ENCODE measurements at regions not wholly inside any gene's neighbourhood (a gene's known extent, or its start where the extent isn't known, plus 50 kb on each side); places are given as distances from the start of the nearest gene placed in this dataset.

- no peak overlapping the region for H3K4me3 ChIP-seq
- H3K27me3 ChIP-seq, result no peaks in the 10 kb centered on the region
- H3K36me3 ChIP-seq (replicated peaks in 1 of 2; ENCODE audit: insufficient read depth in 1 of 2, low read depth in 2 of 2), result no peaks in the 10 kb centered on the region
- TF ChIP-seq POLR2A (IDR thresholded peaks at IDR 0.05), result no peak
- no peak for TF ChIP-seq CTCF (IDR thresholded peaks at IDR 0.05)
- 89 to 95% methylated on average over 4 of the region's 4 CpGs for WGBS, 2 donors
- DNase-seq, result no peak
- intact Hi-C loops (cut with DNase I), result no loop called here
- H3K27ac ChIP-seq, result no peak overlapping the region
- ATAC-seq, result no peak
- H3K4me1 ChIP-seq, result no peaks in the 10 kb centered on the region
- no peaks in the 10 kb centered on the region for H3K9me3 ChIP-seq
Measured at GRCh38 chr2:128640166-128640844, 321.6 kb upstream of the HS6ST1 start.

- no peaks in the 10 kb centered on the region for H3K27me3 ChIP-seq
- H3K4me3 ChIP-seq, result no peak overlapping the region
- DNase-seq (no peak), ATAC-seq (no peak)
- TF ChIP-seq CTCF (IDR thresholded peaks at IDR 0.05) (no peak), POLR2A (IDR thresholded peaks at IDR 0.05) (no peak)
- no peaks in the 10 kb centered on the region for H3K4me1 ChIP-seq
- 67 to 72% methylated on average over 6 of the region's 6 CpGs for WGBS, 2 donors
- H3K36me3 ChIP-seq (replicated peaks in 1 of 2; ENCODE audit: insufficient read depth in 1 of 2, low read depth in 2 of 2), result no peaks in the 10 kb centered on the region
- intact Hi-C loops (cut with DNase I), result no loop called here
- no peak overlapping the region for H3K27ac ChIP-seq
- H3K9me3 ChIP-seq, result no peaks in the 10 kb centered on the region
Measured at GRCh38 chr2:128640845-128641360, 322.2 kb upstream of the HS6ST1 start.

- Histone ChIP-seq H3K36me3 (replicated peaks in 1 of 2; ENCODE audit: insufficient read depth in 1 of 2, low read depth in 2 of 2) (no peaks in the 10 kb centered on the region), H3K4me1 (no peaks in the 10 kb centered on the region), H3K4me3 (no peak overlapping the region), H3K9me3 (no peaks in the 10 kb centered on the region), H3K27ac (no peak overlapping the region), H3K27me3 (no peaks in the 10 kb centered on the region)
- TF ChIP-seq CTCF (IDR thresholded peaks at IDR 0.05) (no peak), POLR2A (IDR thresholded peaks at IDR 0.05) (no peak)
- 83 to 90% methylated on average over 8 to 11 of the region's 11 CpGs for WGBS, 2 donors
- no peak for ATAC-seq
- intact Hi-C loops (cut with DNase I), result no loop called here
- no peak for DNase-seq
Measured at GRCh38 chr2:128641421-128642080, 322.9 kb upstream of the HS6ST1 start.

- TF ChIP-seq POLR2A (IDR thresholded peaks at IDR 0.05) (no peak), CTCF (IDR thresholded peaks at IDR 0.05) (no peak)
- Histone ChIP-seq H3K27ac (no peak overlapping the region), H3K4me1 (no peaks in the 10 kb centered on the region), H3K27me3 (no peaks in the 10 kb centered on the region), H3K4me3 (no peak overlapping the region), H3K9me3 (no peaks in the 10 kb centered on the region), H3K36me3 (replicated peaks in 1 of 2; ENCODE audit: insufficient read depth in 1 of 2, low read depth in 2 of 2) (no peaks in the 10 kb centered on the region)
- intact Hi-C loops (cut with DNase I), result no loop called here
- ATAC-seq (no peak), DNase-seq (no peak)
- WGBS, 2 donors, result 81 to 84% methylated on average over 5 of the region's 5 CpGs
Measured at GRCh38 chr2:128642316-128642715, 323.6 kb upstream of the HS6ST1 start.
